GM23248 (cell line): ENCODE measurements at regions not wholly inside any gene's neighbourhood (a gene's known extent, or its start where the extent isn't known, plus 50 kb on each side); places are given as distances from the start of the nearest gene placed in this dataset.
A peak's percentile ranks its signal among the peaks of the same experiment; 100 is the strongest.
"Not testable (repeated sequence)": the region's sequence is repeated elsewhere in the genome, so short reads cannot be mapped to it uniquely, and the experiment has no call there.

Experiments used
- DNase-seq: peaks from one replicate; pipeline ENCODE4 v3.0.0-alpha.2; 2015
- H2AFZ ChIP-seq: fragments of 200-600 bp; sonication (generic); 2 replicates; pipeline ENCODE4 v1.6.1; 2016; ENCODE audit warnings: antibody characterized with exemption
- H3F3A ChIP-seq: fragments of 200-600 bp; sonication (generic); 2 replicates; pipeline ENCODE4 v1.6.1; 2016; ENCODE audit warnings: mild to moderate bottlenecking, antibody characterized with exemption, mixed run types; ENCODE audit not compliant: insufficient read depth
- H3K27ac ChIP-seq: fragments of 200-600 bp; sonication (generic); 2 replicates; pipeline ENCODE4 v1.5.1; 2016; ENCODE audit warnings: mild to moderate bottlenecking
- H3K27me3 ChIP-seq: fragments of 200-600 bp; sonication (generic); replicated peaks from 2 replicates; pipeline ENCODE4 v1.6.1; 2016; ENCODE audit warnings: mild to moderate bottlenecking; ENCODE audit not compliant: insufficient read depth
- H3K36me3 ChIP-seq: fragments of 200-600 bp; sonication (generic); 2 replicates; pipeline ENCODE4 v1.6.1; 2016; ENCODE audit warnings: low read depth, mild to moderate bottlenecking
- H3K4me1 ChIP-seq: fragments of 200-600 bp; sonication (generic); 2 replicates; pipeline ENCODE4 v1.6.1; 2016; ENCODE audit warnings: mild to moderate bottlenecking; ENCODE audit not compliant: insufficient read depth
- H3K4me2 ChIP-seq: fragments of 200-600 bp; sonication (generic); one replicate; pipeline ENCODE4 v1.6.1; 2016; ENCODE audit warnings: mild to moderate bottlenecking; ENCODE audit not compliant: unreplicated experiment
- H3K4me3 ChIP-seq: fragments of 200-600 bp; sonication (generic); 2 replicates; pipeline ENCODE4 v1.5.1; 2016; ENCODE audit warnings: mild to moderate bottlenecking
- H3K79me2 ChIP-seq: fragments of 200-600 bp; sonication (generic); 2 replicates; pipeline ENCODE4 v1.6.1; 2016; ENCODE audit warnings: mild to moderate bottlenecking; ENCODE audit not compliant: insufficient read depth
- H3K9ac ChIP-seq: fragments of 200-600 bp; sonication (generic); 2 replicates; pipeline ENCODE4 v1.6.1; 2016; ENCODE audit warnings: mild to moderate bottlenecking
- H3K9me2 ChIP-seq: fragments of 200-600 bp; sonication (generic); 2 replicates; pipeline ENCODE4 v1.6.1; 2016; ENCODE audit warnings: mixed run types, mild to moderate bottlenecking, moderate library complexity; ENCODE audit not compliant: insufficient read depth
- H3K9me3 ChIP-seq: fragments of 200-600 bp; sonication (generic); one replicate; pipeline ENCODE4 v1.6.1; 2017; ENCODE audit warnings: low read depth
- H4K20me1 ChIP-seq: fragments of 200-600 bp; sonication (generic); 2 replicates; pipeline ENCODE4 v1.6.0; 2016; ENCODE audit not compliant: insufficient read depth
- EZH2 ChIP-seq: fragments of 200-600 bp; sonication (generic); IDR thresholded peaks from 2 replicates; pipeline ENCODE4 v1.6.1; 2018; ENCODE audit warnings: antibody characterized with exemption, mild to moderate bottlenecking; ENCODE audit not compliant: insufficient read depth, poor library complexity, severe bottlenecking
- EZH2phosphoT487 ChIP-seq: fragments of 200-600 bp; sonication (generic); IDR thresholded peaks from 2 replicates; pipeline ENCODE4 v1.6.1; 2018; ENCODE audit warnings: antibody characterized with exemption, moderate library complexity, mild to moderate bottlenecking, low read depth; ENCODE audit not compliant: insufficient read depth
- WGBS, 2 experiments: methylation state at CpG; one replicate each; pipeline ENCODE4 v1.1.6; 2015 to 2017; ENCODE audit warnings: low lambda C conversion rate in 2 of 2, low coverage in 1 of 2; ENCODE audit errors: missing lambda C conversion rate in 2 of 2; 5-methylcytosine and 5-hydroxymethylcytosine counted together
- in situ Hi-C: fragments of 300-500 bp; cut with MboI; formaldehyde crosslinking; loops from 2 replicates; pipeline ENCODE4 v1.15.0; 2020

- in situ Hi-C loops = no loop called here
- H3K9ac ChIP-seq = no peak overlapping the region
- H3F3A ChIP-seq = no peaks in the 10 kb centered on the region
- H2AFZ ChIP-seq = peak overlapping the region; percentile 58; the same call in 1 of the 2 replicates
- no peak overlapping the region for H3K27ac ChIP-seq
- peak overlapping the region; percentile 39 for H3K4me2 ChIP-seq
- no peaks in the 10 kb centered on the region for H3K9me3 ChIP-seq
- no peaks in the 10 kb centered on the region for H3K79me2 ChIP-seq
- H3K27me3 ChIP-seq = peaks cover 57% of the 10 kb centered on the region
- no peaks in the 10 kb centered on the region for H3K4me1 ChIP-seq
- no peaks in the 10 kb centered on the region for H3K36me3 ChIP-seq
- no peaks in the 10 kb centered on the region for H3K9me2 ChIP-seq
- 3% methylated on average over 55 to 70 of the region's 75 CpGs for WGBS, 2 experiments
- peak overlapping the region; percentile 52 for H3K4me3 ChIP-seq
- TF ChIP-seq EZH2 (no peak), EZH2phosphoT487 (no peak)
- H4K20me1 ChIP-seq = no peaks in the 10 kb centered on the region
- peak; percentile 28 for DNase-seq
Observed at GRCh38 chr1:121519042-121519755, 334.4 kb downstream of the SRGAP2C start.

- DNase-seq, H4K20me1 ChIP-seq, H3F3A ChIP-seq, H3K9me3 ChIP-seq, H3K79me2 ChIP-seq, H3K9ac ChIP-seq, H3K9me2 ChIP-seq, H3K36me3 ChIP-seq, H3K27ac ChIP-seq, in situ Hi-C loops, H3K4me1 ChIP-seq: not testable (repeated sequence)
- Histone ChIP-seq H3K4me2 (peak overlapping the region; percentile 39), H2AFZ (peak overlapping the region; percentile 58; the same call in 1 of the 2 replicates), H3K27me3 (peaks cover 57% of the 10 kb centered on the region), H3K4me3 (peak overlapping the region; percentile 52)
- peak; percentile 69 for TF ChIP-seq EZH2
- 36 to 41% methylated on average over 19 of the region's 19 CpGs for WGBS, 2 experiments
Observed at GRCh38 chr1:121519756-121520286, 335.0 kb downstream of the SRGAP2C start.

- no peak overlapping the region for H3K27ac ChIP-seq
- in situ Hi-C loops = no loop called here
- no peak overlapping the region for H3K4me3 ChIP-seq
- H3K4me1 ChIP-seq = no peaks in the 10 kb centered on the region
- H4K20me1 ChIP-seq = no peaks in the 10 kb centered on the region
- WGBS, 2 experiments = 18 to 22% methylated on average over 5 of the region's 5 CpGs
- no peaks in the 10 kb centered on the region for H3K79me2 ChIP-seq
- no peak for TF ChIP-seq EZH2
- TF ChIP-seq EZH2phosphoT487 = no peak
- DNase-seq = no peak
- H3K4me2 ChIP-seq = no peak overlapping the region
- H3F3A ChIP-seq = no peaks in the 10 kb centered on the region
- no peaks in the 10 kb centered on the region for H3K36me3 ChIP-seq
- H3K9me2 ChIP-seq = no peaks in the 10 kb centered on the region
- no peak overlapping the region for H2AFZ ChIP-seq
- H3K9me3 ChIP-seq = no peaks in the 10 kb centered on the region
- no peak overlapping the region for H3K9ac ChIP-seq
- H3K27me3 ChIP-seq = peaks cover 53% of the 10 kb centered on the region
Observed at GRCh38 chr1:121522061-121522759, 337.4 kb downstream of the SRGAP2C start.

- H3K79me2 ChIP-seq, H3K9me3 ChIP-seq, H3K9me2 ChIP-seq, DNase-seq, H3F3A ChIP-seq, H3K9ac ChIP-seq, H3K4me1 ChIP-seq, H3K4me2 ChIP-seq, H3K36me3 ChIP-seq, in situ Hi-C loops, H3K4me3 ChIP-seq, H3K27ac ChIP-seq, H2AFZ ChIP-seq, H4K20me1 ChIP-seq: not testable (repeated sequence)
- H3K27me3 ChIP-seq = peaks cover 48% of the 10 kb centered on the region
- 23 to 26% methylated on average over 4 of the region's 4 CpGs for WGBS, 2 experiments
Observed at GRCh38 chr1:121523112-121523511, 338.3 kb downstream of the SRGAP2C start.
